GM13976 (cell line): ENCODE measurements at regions not wholly inside any gene's neighbourhood (a gene's known extent, or its start where the extent isn't known, plus 50 kb on each side); places are given as distances from the start of the nearest gene placed in this dataset.

Source experiments
- DNase-seq: peaks from one replicate; pipeline ENCODE4 v3.0.0; 2012; ENCODE audit warnings: low spot score
- CTCF ChIP-seq: IDR thresholded peaks from 2 replicates; pipeline ENCODE4 v1.5.1; 2012; ENCODE audit warnings: borderline replicate concordance, mild to moderate bottlenecking; ENCODE audit not compliant: insufficient read depth; ENCODE audit errors: extremely low read depth, missing control alignments, control extremely low read depth
- in situ Hi-C: fragments of 300-500 bp; cut with MboI; formaldehyde crosslinking; loops from one replicate; pipeline ENCODE4 v1.12.0; 2022; ENCODE audit warnings: low sequenced_read_pairs, mixed read lengths, inconsistent platforms; ENCODE audit not compliant: unreplicated experiment

DNA sequence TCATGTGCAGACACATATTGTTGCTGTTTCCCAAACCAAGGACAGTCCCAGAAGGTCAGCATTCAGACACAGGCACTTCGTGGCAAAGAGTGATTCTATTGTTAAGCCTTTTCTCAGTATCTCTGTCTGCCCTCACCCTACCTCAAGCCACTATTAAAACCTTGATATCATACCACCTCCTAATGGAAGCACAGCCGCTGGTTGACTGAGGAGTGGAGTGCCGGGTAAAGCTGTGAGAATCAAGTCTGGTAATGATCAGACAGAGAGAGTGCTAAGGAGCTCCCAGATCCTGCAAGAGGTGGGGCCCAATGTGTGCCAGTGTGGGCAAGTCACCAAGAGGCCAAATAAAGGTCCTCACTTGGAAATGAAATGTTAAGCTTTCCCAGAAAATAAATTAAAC is 819.5 kb downstream of the BCL11A start:
- in situ Hi-C loops, result no loop called here
- no peak for DNase-seq
- no peak for TF ChIP-seq CTCF

- in situ Hi-C loops, result no loop called here
- TF ChIP-seq CTCF, result no peak
- DNase-seq, result no peak
Observed at GRCh38 chr2:59733567-59733930, 819.9 kb downstream of the BCL11A start.

DNA sequence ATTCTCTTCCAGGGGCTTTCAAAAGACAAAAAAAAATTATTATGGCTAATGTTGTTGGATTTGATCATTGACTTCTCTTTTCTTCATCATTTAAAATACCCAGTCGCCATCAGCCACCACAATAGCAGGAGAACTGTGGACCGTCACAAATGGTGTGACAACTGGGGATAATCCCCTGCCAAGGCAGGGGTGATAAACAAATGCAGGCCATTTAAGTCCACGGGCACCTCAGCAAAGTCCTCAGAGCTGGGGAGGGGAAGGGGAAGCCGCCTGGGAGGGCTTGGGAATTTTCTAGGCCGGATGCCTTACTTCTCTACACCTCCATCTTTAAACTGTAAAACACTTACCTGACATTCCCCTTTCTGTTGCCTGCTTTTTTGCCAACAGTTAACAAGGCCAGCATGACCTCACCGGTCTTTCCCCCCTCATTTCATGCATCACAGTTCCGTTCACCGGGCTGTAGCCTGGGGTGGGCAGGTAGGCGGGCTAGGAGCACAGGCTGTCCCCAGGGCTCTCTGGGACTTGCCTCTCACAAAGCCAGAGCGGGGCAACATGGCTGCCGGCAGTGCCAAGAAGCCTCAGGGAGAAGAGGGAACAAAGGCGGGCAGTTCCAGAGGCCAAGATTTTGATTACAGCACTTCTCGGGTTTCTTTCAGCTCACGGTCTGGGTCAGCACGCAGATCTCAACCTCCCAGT is 820.4 kb downstream of the BCL11A start:
- in situ Hi-C loops, result no loop called here
- TF ChIP-seq CTCF, result no peak

GRCh38 chr2:59727121-59727590 is 826.3 kb downstream of the BCL11A start:
- in situ Hi-C loops, result no loop called here
- no peak for DNase-seq
- TF ChIP-seq CTCF, result no peak

More for the DNA sequence above, 820.4 kb downstream of the BCL11A start:
- no peak for DNase-seq

DNA sequence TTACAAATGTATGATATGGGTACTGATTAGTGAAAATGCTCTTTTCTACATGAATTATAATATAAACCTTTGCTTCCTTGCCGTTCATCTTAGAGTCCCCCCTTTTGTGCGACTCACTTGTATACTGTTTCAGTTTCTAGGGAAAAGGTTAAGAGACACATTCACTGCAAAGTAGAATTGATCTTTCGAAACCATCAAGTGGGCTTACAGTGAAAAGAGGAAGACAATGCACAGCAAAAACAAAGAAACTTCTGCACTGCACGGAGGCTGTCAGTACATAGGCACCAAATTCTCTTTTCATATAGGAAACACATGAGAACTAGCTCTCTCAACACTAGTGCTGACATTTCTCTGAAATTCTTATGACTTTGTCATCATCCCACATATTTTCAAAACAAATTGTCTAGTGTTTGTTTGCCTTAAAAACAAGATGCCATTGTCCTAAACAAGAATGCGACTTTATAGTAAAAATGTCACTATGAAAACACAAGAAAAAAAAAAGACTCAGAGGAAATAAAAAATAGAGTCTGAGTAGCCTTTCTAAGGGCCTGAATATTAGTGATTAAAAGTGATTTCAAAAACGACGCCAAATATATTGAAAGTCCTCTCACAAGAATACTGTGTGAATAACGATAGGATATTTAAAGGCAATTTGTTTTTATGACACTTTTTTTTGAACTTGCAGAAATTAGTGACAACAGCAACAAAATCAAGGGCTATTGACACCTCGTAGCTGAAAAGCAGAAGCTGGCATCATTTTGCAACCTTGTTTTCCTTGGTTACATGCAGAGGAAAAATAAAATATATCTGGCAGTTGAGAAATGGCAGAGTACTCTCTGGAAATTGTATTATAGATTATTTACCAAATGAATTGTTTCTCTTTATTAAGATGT is 827.0 kb downstream of the BCL11A start:
- in situ Hi-C loops, result no loop called here
- no peak for DNase-seq
- no peak for TF ChIP-seq CTCF

DNA sequence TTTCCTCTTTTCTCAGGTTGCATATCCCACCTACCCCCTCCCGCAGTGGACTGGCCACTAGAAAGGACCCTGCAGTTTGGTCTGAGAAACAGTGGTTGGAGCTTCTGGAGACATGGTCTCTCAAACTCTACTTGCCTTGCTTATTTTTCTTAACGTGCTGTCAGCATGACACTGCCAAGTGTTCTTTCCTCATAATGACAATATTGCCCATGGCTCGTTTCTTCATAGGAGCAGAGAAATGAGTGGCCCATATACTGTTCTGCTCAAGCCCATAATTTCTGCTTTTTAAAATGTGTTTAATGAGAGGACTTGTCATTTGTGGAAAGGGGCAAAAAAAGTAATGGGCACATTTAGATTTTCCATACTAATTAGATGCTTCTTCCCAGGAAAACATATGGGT is 828.7 kb downstream of the BCL11A start:
- in situ Hi-C loops, result no loop called here
- TF ChIP-seq CTCF, result no peak
- DNase-seq, result no peak
